ENCODE measurements at regions not wholly inside any gene's neighbourhood (a gene's known extent, or its start where the extent isn't known, plus 50 kb on each side); places are given as distances from the start of the nearest gene placed in this dataset.

DNA sequence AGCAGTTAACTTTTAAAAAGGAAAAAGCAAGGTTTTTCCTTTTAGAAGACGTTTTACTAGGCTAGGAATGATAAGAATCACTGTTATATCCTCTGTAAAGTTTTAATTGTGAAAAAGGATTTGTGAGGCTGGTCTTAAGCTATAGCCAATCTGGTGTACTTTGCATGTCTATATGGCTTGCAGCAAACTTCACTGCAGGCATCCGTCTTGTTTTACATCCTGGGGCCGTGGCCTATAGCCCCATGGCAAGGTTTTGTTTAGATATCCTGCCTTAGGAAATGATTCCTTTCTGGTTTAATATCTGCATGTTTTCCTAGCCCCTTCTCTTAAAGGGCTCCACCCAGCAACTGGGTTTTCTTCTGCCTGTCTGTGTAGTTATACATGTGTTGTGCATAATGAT is 272.8 kb downstream of the ICE1 start:
- ATAC-seq (ENCODE audit: insufficient read depth, low read depth) = no peak
- Histone ChIP-seq H2AFZ (ENCODE audit: low read depth, low read length) (no peak overlapping the region), H3K4me1 (ENCODE audit: insufficient read depth, low read length) (no peaks in the 10 kb centered on the region), H3K9ac (ENCODE audit: low read depth, low read length) (no peak overlapping the region), H3K4me2 (ENCODE audit: insufficient read depth, low read length) (no peak overlapping the region), H3K4me3 (ENCODE audit: low read depth in 1 of 2, low read length in 2 of 2) (no peak overlapping the region), H3K27me3 (ENCODE audit: insufficient read depth, low read length, poor library complexity) (peaks cover 7% of the 10 kb centered on the region), H3K9me3 (ENCODE audit: insufficient read depth, low read length, severe bottlenecking) (no peaks in the 10 kb centered on the region), H4K20me1 (ENCODE audit: insufficient read depth, low read length) (no peaks in the 10 kb centered on the region), H3K79me2 (ENCODE audit: insufficient read depth, low read length) (no peaks in the 10 kb centered on the region), H3K27ac (ENCODE audit: low read length) (no peak overlapping the region), H3K36me3 (ENCODE audit: insufficient read depth, low read length) (no peaks in the 10 kb centered on the region)
- TF ChIP-seq, protein P1, sequence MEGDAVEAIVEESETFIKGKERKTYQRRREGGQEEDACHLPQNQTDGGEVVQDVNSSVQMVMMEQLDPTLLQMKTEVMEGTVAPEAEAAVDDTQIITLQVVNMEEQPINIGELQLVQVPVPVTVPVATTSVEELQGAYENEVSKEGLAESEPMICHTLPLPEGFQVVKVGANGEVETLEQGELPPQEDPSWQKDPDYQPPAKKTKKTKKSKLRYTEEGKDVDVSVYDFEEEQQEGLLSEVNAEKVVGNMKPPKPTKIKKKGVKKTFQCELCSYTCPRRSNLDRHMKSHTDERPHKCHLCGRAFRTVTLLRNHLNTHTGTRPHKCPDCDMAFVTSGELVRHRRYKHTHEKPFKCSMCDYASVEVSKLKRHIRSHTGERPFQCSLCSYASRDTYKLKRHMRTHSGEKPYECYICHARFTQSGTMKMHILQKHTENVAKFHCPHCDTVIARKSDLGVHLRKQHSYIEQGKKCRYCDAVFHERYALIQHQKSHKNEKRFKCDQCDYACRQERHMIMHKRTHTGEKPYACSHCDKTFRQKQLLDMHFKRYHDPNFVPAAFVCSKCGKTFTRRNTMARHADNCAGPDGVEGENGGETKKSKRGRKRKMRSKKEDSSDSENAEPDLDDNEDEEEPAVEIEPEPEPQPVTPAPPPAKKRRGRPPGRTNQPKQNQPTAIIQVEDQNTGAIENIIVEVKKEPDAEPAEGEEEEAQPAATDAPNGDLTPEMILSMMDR (IDR thresholded peaks at IDR 0.05; ENCODE audit: borderline replicate concordance, extremely low read depth, low read length, poor library complexity, severe bottlenecking) = no peak
- TF ChIP-seq EZH2 (IDR thresholded peaks at IDR 0.05; ENCODE audit: borderline replicate concordance, low read depth, low read length, severe bottlenecking) = no peak
- DNase-seq = no peak

DNA sequence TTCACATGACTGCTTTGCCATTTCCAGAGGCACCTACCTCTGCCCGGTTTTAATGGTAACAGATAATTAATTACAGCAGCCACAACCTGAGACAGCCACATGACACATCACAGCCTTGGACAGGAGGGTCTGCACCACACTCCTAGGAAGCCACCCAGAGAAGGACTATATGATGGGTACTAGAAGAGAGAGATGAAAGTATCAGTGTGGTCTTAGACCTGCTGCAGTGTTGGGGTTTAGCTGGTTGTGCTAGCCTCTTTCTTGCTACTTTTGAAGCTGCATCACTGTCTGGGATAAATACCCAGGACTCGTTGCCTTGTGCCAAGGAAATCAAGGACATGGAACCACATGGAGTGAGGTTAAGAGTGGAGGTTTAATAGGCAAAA is 266.4 kb downstream of the ICE1 start:
- H3K4me2 ChIP-seq (ENCODE audit: insufficient read depth, low read length) = no peak overlapping the region
- TF ChIP-seq, protein P1 (IDR thresholded peaks at IDR 0.05; ENCODE audit: borderline replicate concordance, extremely low read depth, low read length, poor library complexity, severe bottlenecking) = no peak
- TF ChIP-seq EZH2 (IDR thresholded peaks at IDR 0.05; ENCODE audit: borderline replicate concordance, low read depth, low read length, severe bottlenecking) = no peak
- no peaks in the 10 kb centered on the region for H3K4me1 ChIP-seq (ENCODE audit: insufficient read depth, low read length)
- H3K9ac ChIP-seq (ENCODE audit: low read depth, low read length) = no peak overlapping the region
- no peak overlapping the region for H2AFZ ChIP-seq (ENCODE audit: low read depth, low read length)
- H3K79me2 ChIP-seq (ENCODE audit: insufficient read depth, low read length) = no peaks in the 10 kb centered on the region
- H3K9me3 ChIP-seq (ENCODE audit: insufficient read depth, low read length, severe bottlenecking) = no peaks in the 10 kb centered on the region
- ATAC-seq (ENCODE audit: insufficient read depth, low read depth) (no peak), DNase-seq (no peak)
- H3K4me3 ChIP-seq (ENCODE audit: low read depth in 1 of 2, low read length in 2 of 2) = no peak overlapping the region
- H4K20me1 ChIP-seq (ENCODE audit: insufficient read depth, low read length) = no peaks in the 10 kb centered on the region
- H3K36me3 ChIP-seq (ENCODE audit: insufficient read depth, low read length) = no peaks in the 10 kb centered on the region
- H3K27me3 ChIP-seq (ENCODE audit: insufficient read depth, low read length, poor library complexity) = peaks cover under 1% of the 10 kb centered on the region
- no peak overlapping the region for H3K27ac ChIP-seq (ENCODE audit: low read length)

DNA sequence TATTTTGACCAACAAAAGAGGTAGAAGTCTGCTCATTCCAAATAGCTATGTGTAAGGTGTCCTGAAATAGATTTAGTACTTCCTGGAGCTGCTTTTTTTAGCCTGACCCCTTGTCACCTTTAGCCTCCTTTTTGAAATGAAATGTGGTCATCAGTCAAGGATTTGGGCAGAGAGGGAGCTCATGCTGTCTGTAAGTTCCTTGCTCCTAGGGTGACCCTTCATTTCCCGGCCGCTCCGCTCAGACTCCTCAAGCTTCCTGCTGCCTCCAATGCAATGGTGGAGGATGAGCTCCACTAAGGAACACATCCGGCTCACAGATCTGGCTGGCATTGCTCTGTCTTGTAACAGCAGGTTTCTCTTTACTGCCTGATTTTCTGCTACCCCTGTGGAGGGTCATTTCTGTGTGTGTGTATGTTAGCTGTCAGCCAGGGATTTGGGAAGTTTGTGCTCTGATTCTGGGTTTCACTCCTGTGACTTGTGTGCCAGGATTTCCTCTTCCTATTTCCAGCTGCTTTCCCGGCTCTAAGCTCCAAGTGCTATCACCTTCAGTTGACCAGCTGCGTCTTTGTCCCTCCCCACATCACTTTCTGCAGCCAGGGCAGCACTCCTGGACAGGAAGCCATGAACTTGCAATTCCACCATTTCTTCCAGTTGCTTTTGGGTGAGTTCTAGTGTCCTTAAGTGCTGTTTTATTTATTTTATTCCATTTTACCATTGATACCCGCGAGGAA is 265.9 kb downstream of the ICE1 start:
- no peaks in the 10 kb centered on the region for H3K9me3 ChIP-seq (ENCODE audit: insufficient read depth, low read length, severe bottlenecking)
- ATAC-seq (ENCODE audit: insufficient read depth, low read depth) = no peak
- H3K4me1 ChIP-seq (ENCODE audit: insufficient read depth, low read length) = no peaks in the 10 kb centered on the region
- no peak overlapping the region for H3K4me3 ChIP-seq (ENCODE audit: low read depth in 1 of 2, low read length in 2 of 2)
- TF ChIP-seq, protein P1 (IDR thresholded peaks at IDR 0.05; ENCODE audit: borderline replicate concordance, extremely low read depth, low read length, poor library complexity, severe bottlenecking) = no peak
- TF ChIP-seq EZH2 (IDR thresholded peaks at IDR 0.05; ENCODE audit: borderline replicate concordance, low read depth, low read length, severe bottlenecking) = no peak
- H3K27me3 ChIP-seq (ENCODE audit: insufficient read depth, low read length, poor library complexity) = no peaks in the 10 kb centered on the region
- no peak for DNase-seq
- H3K27ac ChIP-seq (ENCODE audit: low read length) = no peak overlapping the region
- no peak overlapping the region for H3K9ac ChIP-seq (ENCODE audit: low read depth, low read length)
- no peaks in the 10 kb centered on the region for H3K36me3 ChIP-seq (ENCODE audit: insufficient read depth, low read length)
- H3K4me2 ChIP-seq (ENCODE audit: insufficient read depth, low read length) = no peak overlapping the region
- no peaks in the 10 kb centered on the region for H4K20me1 ChIP-seq (ENCODE audit: insufficient read depth, low read length)
- H3K79me2 ChIP-seq (ENCODE audit: insufficient read depth, low read length) = no peaks in the 10 kb centered on the region
- no peak overlapping the region for H2AFZ ChIP-seq (ENCODE audit: low read depth, low read length)
